PC-9 (cell line): ENCODE measurements at regions not wholly inside any gene's neighbourhood (a gene's known extent, or its start where the extent isn't known, plus 50 kb on each side); places are given as distances from the start of the nearest gene placed in this dataset.

Experiments used
- CTCF ChIP-seq: fragments of 200-600 bp; sonication (generic); conservative IDR thresholded peaks from 2 replicates; pipeline ENCODE4 v1.6.1; 2017; ENCODE audit warnings: mixed run types, antibody characterized with exemption, mild to moderate bottlenecking, moderate library complexity
- EZH2 ChIP-seq: fragments of 200-600 bp; sonication (generic); IDR thresholded peaks from 2 replicates; pipeline ENCODE4 v1.8.0; 2017; ENCODE audit warnings: antibody characterized with exemption, low read depth

- TF ChIP-seq CTCF = no peak
- TF ChIP-seq EZH2 = no peak
These were observed 533.0 kb downstream of the EPHB1 start for GRCh38 chr3:135328036-135328435.
